HL-60 (cell line): ENCODE measurements at regions not wholly inside any gene's neighbourhood (a gene's known extent, or its start where the extent isn't known, plus 50 kb on each side); places are given as distances from the start of the nearest gene placed in this dataset.

Source experiments
- DNase-seq, 2 experiments: peaks; one replicate each; pipeline ENCODE4 v3.0.0-alpha.2; 2010 to 2020; ENCODE audit warnings: low read depth in 1 of 2, low spot score in 1 of 2
- H3K27ac ChIP-seq: fragments of 250-450 bp; sonication (Bioruptor Pico); replicated peaks from 2 replicates; pipeline ENCODE4 v1.5.1; 2020; ENCODE audit warnings: mild to moderate bottlenecking, moderate library complexity
- H3K27me3 ChIP-seq: fragments of 250-450 bp; sonication (Bioruptor Pico); 2 replicates; pipeline ENCODE4 v1.5.1; 2021; ENCODE audit warnings: mild to moderate bottlenecking, moderate library complexity; ENCODE audit not compliant: insufficient read depth, poor library complexity, severe bottlenecking
- H3K4me3 ChIP-seq: replicated peaks from 2 replicates; pipeline ENCODE4 v1.5.1; 2011; ENCODE audit warnings: mild to moderate bottlenecking, control low read depth, low read length; ENCODE audit not compliant: insufficient read depth
- CTCF ChIP-seq: IDR thresholded peaks from one replicate; pipeline ENCODE4 v1.5.1; 2011; ENCODE audit warnings: low read length, control low read depth, inconsistent platforms; ENCODE audit not compliant: insufficient read depth
- GABPA ChIP-seq: IDR thresholded peaks from 2 replicates; pipeline ENCODE4 v1.6.1; 2012; ENCODE audit warnings: low read depth
- POLR2AphosphoS5 ChIP-seq: IDR thresholded peaks from 2 replicates; pipeline ENCODE4 v1.6.1; 2012; ENCODE audit warnings: low read depth
- REST ChIP-seq: IDR thresholded peaks from 2 replicates; pipeline ENCODE4 v1.6.1; 2012; ENCODE audit warnings: low read depth; ENCODE audit not compliant: insufficient replicate concordance
- SPI1 ChIP-seq: IDR thresholded peaks from 2 replicates; pipeline ENCODE4 v1.6.1; 2012; ENCODE audit warnings: low read depth, mild to moderate bottlenecking, borderline replicate concordance

DNA sequence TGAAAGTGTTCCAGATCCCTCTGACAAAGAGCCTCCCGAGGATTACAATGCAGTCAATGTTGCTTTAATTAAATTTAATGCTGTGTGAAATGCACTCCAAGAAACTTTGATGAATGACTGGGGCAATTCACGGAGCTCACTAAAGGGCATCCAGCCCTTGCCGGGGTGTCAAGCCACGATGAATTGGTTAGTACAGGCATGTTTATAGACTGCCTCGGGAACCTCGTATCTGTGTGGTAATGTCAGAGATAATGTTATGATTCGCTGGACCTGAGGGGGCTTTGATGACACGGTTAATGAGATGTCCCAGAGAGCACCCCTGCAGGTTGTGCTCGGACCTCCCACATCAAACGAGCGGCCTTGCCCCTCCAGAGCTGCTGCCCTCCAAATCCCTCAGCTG lies 428.8 kb downstream of the NKX6-1 start:
- no peak overlapping the region for H3K4me3 ChIP-seq
- peaks cover 8% of the 10 kb centered on the region for H3K27me3 ChIP-seq
- no peak for DNase-seq
- no peak overlapping the region for H3K27ac ChIP-seq
- TF ChIP-seq CTCF (no peak), SPI1 (no peak), GABPA (no peak), POLR2AphosphoS5 (no peak), REST (no peak)

- DNase-seq, result no peak
- no peak overlapping the region for H3K4me3 ChIP-seq
- TF ChIP-seq SPI1 (no peak), REST (no peak), POLR2AphosphoS5 (no peak), CTCF (no peak), GABPA (no peak)
- H3K27ac ChIP-seq, result no peak overlapping the region
- peaks cover 2% of the 10 kb centered on the region for H3K27me3 ChIP-seq
Measured at GRCh38 chr4:84063619-84064018, 435.5 kb downstream of the NKX6-1 start.

GRCh38 chr4:84058201-84058600 lies 440.9 kb downstream of the NKX6-1 start:
- no peak for DNase-seq
- Histone ChIP-seq H3K27ac (no peak overlapping the region), H3K27me3 (no peaks in the 10 kb centered on the region), H3K4me3 (no peak overlapping the region)
- TF ChIP-seq SPI1 (no peak), POLR2AphosphoS5 (no peak), CTCF (no peak), GABPA (no peak), REST (no peak)
